Right lobe of liver (tissue), 6 donors: ENCODE measurements at regions not wholly inside any gene's neighbourhood (a gene's known extent, or its start where the extent isn't known, plus 50 kb on each side); places are given as distances from the start of the nearest gene placed in this dataset.

Experiments
- ATAC-seq, 4 donors: fragments of 200-7000 bp; cut with Tn5 transposase; one replicate each; pipeline ENCODE4 v1.9.1; 2020; ENCODE audit warnings: mild to moderate bottlenecking in 4 of 4, moderate library complexity in 4 of 4
- DNase-seq, 3 donors: peaks; one replicate each; pipeline ENCODE4 v3.0.0-alpha.2; 2020
- H3K27ac ChIP-seq, 3 donors: fragments of 200-600 bp; one replicate each; pipeline ENCODE4 v1.8.0; 2022
- H3K27me3 ChIP-seq, 2 donors: fragments of 200-600 bp; one replicate each; pipeline ENCODE4 v1.8.0; 2022
- H3K36me3 ChIP-seq, 4 donors: fragments of 200-600 bp; sonication (generic) in 1 of 4; one replicate each; pipeline versions ENCODE4 v1.5.1 to v1.8.0; 2017 to 2022; ENCODE audit warnings: control low read depth in 1 of 4
- H3K4me1 ChIP-seq, 4 donors: fragments of 200-600 bp; sonication (generic) in 1 of 4; one replicate each; pipeline versions ENCODE4 v1.5.1 to v1.8.0; 2017 to 2022; ENCODE audit warnings: control low read depth in 1 of 4
- H3K4me3 ChIP-seq, 3 donors: fragments of 200-600 bp; one replicate each; pipeline ENCODE4 v1.8.0; 2022
- H3K9me3 ChIP-seq, 4 donors: fragments of 200-600 bp; sonication (generic) in 1 of 4; one replicate each; pipeline versions ENCODE4 v1.5.1 to v1.8.0; 2017 to 2022; ENCODE audit warnings: control low read depth in 1 of 4
- POLR2A ChIP-seq: fragments of 450-650 bp; IDR thresholded peaks from one replicate; pipeline ENCODE4 v1.6.1; 2017; ENCODE audit warnings: antibody characterized with exemption, mild to moderate bottlenecking
- WGBS: methylation state at CpG from one replicate; pipeline ENCODE4 v1.1.6; 2018; ENCODE audit warnings: low coverage, low lambda C conversion rate; ENCODE audit not compliant: insufficient coverage; ENCODE audit errors: missing lambda C conversion rate; 5-methylcytosine and 5-hydroxymethylcytosine counted together
- intact Hi-C, 2 donors: fragments of 100-400 bp; cut with DNase I; formaldehyde crosslinking; loops; one replicate each; pipeline versions ENCODE4 v1.11.2 to v1.14.1; 2022
- TF ChIP-seq, protein P1 (sequence below), 4 donors: fragments of 200-600 bp in 3 of 4; fragments of 450-650 bp in 1 of 4; IDR thresholded peaks; one replicate each; pipeline versions ENCODE4 v1.5.1 to v1.8.0; 2016 to 2022; ENCODE audit warnings: antibody characterized with exemption in 4 of 4, mild to moderate bottlenecking in 2 of 4
- donor health status: DM: no; HTN: yes; CAD: no.
- donor health status: DM: no; HTN: no; CAD: no.
- donor health status: DM: no; HTN: no; CAD: no.
- donor health status: DM: no; HTN: yes; CAD: no.
- donor health status: DM: no; HTN: yes; CAD: no.

DNA sequence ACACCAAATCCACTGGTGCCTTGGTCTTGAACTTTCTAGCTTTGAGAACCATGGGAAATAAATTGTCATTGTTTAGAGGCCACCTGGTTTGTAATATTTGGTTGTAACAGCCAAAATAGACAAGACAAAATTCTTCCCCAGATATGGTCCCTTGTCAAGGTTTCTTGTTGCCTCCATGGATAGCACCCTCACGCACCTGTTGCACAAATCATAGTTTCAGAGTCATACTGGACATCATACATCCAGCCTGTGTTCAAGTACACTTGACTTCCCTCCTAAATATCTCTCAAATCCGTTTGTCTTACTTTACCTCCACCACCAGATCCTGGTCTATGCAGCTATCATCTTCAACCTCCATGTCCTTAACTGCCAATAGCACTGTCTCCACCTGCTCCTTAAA is 256.7 kb upstream of the IGFBP3 start:
- Histone ChIP-seq H3K4me1 (no peaks in the 10 kb centered on the region), H3K36me3 (no peaks in the 10 kb centered on the region), H3K27me3 (no peaks in the 10 kb centered on the region), H3K27ac (no peak overlapping the region), H3K4me3 (no peak overlapping the region), H3K9me3 (no peaks in the 10 kb centered on the region)
- 93% methylated on average over 2 of the region's 2 CpGs for WGBS
- intact Hi-C loops, result no loop called here
- ATAC-seq, result no peak
- no peak for TF ChIP-seq POLR2A
- TF ChIP-seq, protein P1, sequence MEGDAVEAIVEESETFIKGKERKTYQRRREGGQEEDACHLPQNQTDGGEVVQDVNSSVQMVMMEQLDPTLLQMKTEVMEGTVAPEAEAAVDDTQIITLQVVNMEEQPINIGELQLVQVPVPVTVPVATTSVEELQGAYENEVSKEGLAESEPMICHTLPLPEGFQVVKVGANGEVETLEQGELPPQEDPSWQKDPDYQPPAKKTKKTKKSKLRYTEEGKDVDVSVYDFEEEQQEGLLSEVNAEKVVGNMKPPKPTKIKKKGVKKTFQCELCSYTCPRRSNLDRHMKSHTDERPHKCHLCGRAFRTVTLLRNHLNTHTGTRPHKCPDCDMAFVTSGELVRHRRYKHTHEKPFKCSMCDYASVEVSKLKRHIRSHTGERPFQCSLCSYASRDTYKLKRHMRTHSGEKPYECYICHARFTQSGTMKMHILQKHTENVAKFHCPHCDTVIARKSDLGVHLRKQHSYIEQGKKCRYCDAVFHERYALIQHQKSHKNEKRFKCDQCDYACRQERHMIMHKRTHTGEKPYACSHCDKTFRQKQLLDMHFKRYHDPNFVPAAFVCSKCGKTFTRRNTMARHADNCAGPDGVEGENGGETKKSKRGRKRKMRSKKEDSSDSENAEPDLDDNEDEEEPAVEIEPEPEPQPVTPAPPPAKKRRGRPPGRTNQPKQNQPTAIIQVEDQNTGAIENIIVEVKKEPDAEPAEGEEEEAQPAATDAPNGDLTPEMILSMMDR (IDR thresholded peaks at IDR 0.05), result no peak
- DNase-seq, result no peak

DNA sequence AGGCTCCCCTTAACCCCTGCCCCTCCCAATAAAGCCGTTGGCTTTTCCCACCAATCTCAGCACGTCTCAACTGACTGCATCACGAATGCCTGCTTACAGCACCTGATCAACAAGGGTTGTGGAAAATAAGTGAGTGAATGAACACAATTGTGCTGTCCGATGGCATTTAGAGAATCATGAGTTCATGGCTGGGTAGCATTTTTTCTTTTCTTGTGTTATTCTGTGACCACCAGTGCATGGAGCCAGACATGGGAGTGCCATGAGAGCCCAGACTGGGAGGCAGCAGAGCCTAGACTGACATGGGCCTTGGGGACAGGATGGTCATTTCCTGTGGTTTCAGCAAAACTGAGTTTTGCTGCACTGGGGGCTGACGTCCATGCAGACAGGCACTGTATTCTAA is 254.1 kb upstream of the IGFBP3 start:
- Histone ChIP-seq H3K9me3 (no peaks in the 10 kb centered on the region), H3K4me1 (no peaks in the 10 kb centered on the region), H3K27ac (no peak overlapping the region), H3K4me3 (no peak overlapping the region), H3K27me3 (no peaks in the 10 kb centered on the region), H3K36me3 (no peaks in the 10 kb centered on the region)
- ATAC-seq (no peak), DNase-seq (no peak)
- 70% methylated on average over 5 of the region's 5 CpGs for WGBS
- TF ChIP-seq, protein P1 (IDR thresholded peaks at IDR 0.05), result no peak
- no peak for TF ChIP-seq POLR2A
- intact Hi-C loops, result no loop called here

DNA sequence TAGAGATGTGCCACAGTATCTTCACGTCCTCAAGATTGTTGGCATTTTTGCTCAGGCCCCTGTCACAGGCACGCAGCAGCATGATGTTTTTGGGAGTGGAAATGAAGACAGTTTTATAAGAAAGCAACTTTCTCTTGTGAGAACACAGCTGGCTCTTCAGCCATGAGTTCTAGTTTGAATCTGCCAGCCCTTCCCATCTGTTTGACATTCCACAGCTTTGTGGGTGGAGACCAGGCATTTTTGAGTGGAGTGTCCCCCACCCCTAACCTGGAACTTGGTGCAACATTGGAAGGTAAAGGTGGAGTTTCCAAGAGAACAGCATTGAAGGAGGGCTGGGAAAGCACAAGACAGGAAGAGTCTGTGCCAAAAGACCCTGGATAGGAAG is 253.1 kb upstream of the IGFBP3 start:
- DNase-seq (no peak), ATAC-seq (no peak)
- H3K27ac ChIP-seq, result peak overlapping the region in 1 of 3 donors; percentile 13
- no peaks in the 10 kb centered on the region for H3K27me3 ChIP-seq
- no peaks in the 10 kb centered on the region for H3K36me3 ChIP-seq
- H3K4me1 ChIP-seq, result no peaks in the 10 kb centered on the region
- WGBS, result 21% methylated on average over 2 of the region's 2 CpGs
- no peaks in the 10 kb centered on the region for H3K9me3 ChIP-seq
- no peak for TF ChIP-seq POLR2A
- TF ChIP-seq, protein P1 (IDR thresholded peaks at IDR 0.05), result no peak
- intact Hi-C loops, result no loop called here
- H3K4me3 ChIP-seq, result no peak overlapping the region

DNA sequence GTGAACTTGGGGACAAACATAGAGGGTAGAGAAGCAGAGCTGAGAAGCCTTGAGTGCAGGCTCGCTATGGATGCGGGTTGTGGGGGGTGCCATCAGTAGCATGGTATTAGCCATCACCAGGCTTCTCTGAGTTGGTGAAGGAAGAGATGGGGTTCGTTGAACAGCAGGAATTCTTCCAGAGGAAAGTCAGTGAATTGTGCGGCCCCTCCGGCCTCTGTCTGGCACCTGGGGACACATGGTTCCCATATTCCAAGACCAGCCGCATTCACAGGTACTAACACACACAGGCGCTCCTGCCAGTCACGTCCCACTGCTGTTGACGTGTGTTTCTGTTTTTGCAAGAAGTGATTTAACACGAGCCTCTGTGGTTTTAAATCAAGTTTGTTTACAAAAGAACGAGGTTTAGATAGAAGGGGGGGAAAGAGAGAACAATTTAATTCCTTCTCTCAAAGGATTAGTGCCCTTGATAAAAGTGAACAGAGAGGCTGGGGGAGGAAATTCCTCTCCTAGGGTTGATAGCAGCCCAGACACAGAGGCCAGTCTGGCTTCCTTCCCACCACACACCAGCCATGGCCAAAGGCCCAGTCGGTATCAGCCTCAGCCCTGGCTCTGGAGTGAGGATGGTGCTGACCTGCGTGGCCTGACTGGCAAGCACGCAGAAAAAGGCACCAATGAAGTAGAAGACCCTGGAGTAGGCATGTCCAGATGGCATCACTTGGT is 252.6 kb upstream of the IGFBP3 start:
- intact Hi-C loops, result no loop called here
- TF ChIP-seq, protein P1 (IDR thresholded peaks at IDR 0.05), result no peak
- TF ChIP-seq POLR2A, result no peak
- no peak overlapping the region for H3K27ac ChIP-seq
- ATAC-seq (peak; percentile 77 to 94 (median 84)), DNase-seq (peak in 2 of 3 donors; percentile 43 to 76)
- H3K9me3 ChIP-seq, result no peaks in the 10 kb centered on the region
- no peak overlapping the region for H3K4me3 ChIP-seq
- no peaks in the 10 kb centered on the region for H3K27me3 ChIP-seq
- H3K4me1 ChIP-seq, result no peaks in the 10 kb centered on the region
- no peaks in the 10 kb centered on the region for H3K36me3 ChIP-seq
- WGBS, result 37% methylated on average over 9 of the region's 14 CpGs
